Naive B cell (primary cell): ENCODE measurements at regions not wholly inside any gene's neighbourhood (a gene's known extent, or its start where the extent isn't known, plus 50 kb on each side); places are given as distances from the start of the nearest gene placed in this dataset.

ENCODE experiments used
- ATAC-seq, 2 donors: fragments of 150-1000 bp; cut with Tn5 transposase; 2 replicates each; pipeline ENCODE4 v1.10.0; 2021; ENCODE audit warnings: low read depth in 2 of 2, mild to moderate bottlenecking in 2 of 2, moderate library complexity in 2 of 2
- DNase-seq: peaks from one replicate; pipeline ENCODE4 v3.0.0; 2022
- H3K27ac Mint-ChIP-seq, 6 donors: one replicate each; pipeline ENCODE4 v1.8.0; 2020 to 2022; ENCODE audit warnings: mild to moderate bottlenecking in 6 of 6, mixed read lengths in 6 of 6, moderate library complexity in 5 of 6, inconsistent platforms in 2 of 6
- H3K27me3 Mint-ChIP-seq, 3 donors: one replicate each; pipeline ENCODE4 v1.8.0; 2021 to 2022; ENCODE audit warnings: mixed read lengths in 3 of 3, mild to moderate bottlenecking in 1 of 3
- H3K36me3 Mint-ChIP-seq, 2 donors: one replicate each; pipeline ENCODE4 v1.8.0; 2020 to 2022; ENCODE audit warnings: mixed read lengths in 2 of 2, inconsistent platforms in 1 of 2, mild to moderate bottlenecking in 1 of 2
- H3K4me1 Mint-ChIP-seq, 3 donors: one replicate each; pipeline ENCODE4 v1.8.0; 2020 to 2022; ENCODE audit warnings: mixed read lengths in 3 of 3, inconsistent platforms in 1 of 3, mild to moderate bottlenecking in 1 of 3, moderate library complexity in 1 of 3
- H3K4me3 Mint-ChIP-seq, 8 donors: one replicate each; pipeline ENCODE4 v1.8.0; 2020 to 2022; ENCODE audit warnings: mild to moderate bottlenecking in 8 of 8, mixed read lengths in 8 of 8, moderate library complexity in 8 of 8, inconsistent platforms in 2 of 8
- H3K9me3 Mint-ChIP-seq, 7 donors: one replicate each; pipeline ENCODE4 v1.8.0; 2020 to 2022; ENCODE audit warnings: mixed read lengths in 7 of 7, mild to moderate bottlenecking in 5 of 7, inconsistent platforms in 2 of 7, moderate library complexity in 1 of 7

- Mint-ChIP-seq H3K27me3 (no peaks in the 10 kb centered on the region), H3K36me3 (no peaks in the 10 kb centered on the region), H3K4me1 (peaks cover 12 to 15% (median 14%) of the 10 kb centered on the region in 3 donors), H3K9me3 (no peaks in the 10 kb centered on the region), H3K27ac (no peak overlapping the region), H3K4me3 (no peak overlapping the region)
- DNase-seq (no peak), ATAC-seq (no peak)
These were observed 68.2 kb upstream of the AHR start for GRCh38 chr7:17230099-17230807.

DNA sequence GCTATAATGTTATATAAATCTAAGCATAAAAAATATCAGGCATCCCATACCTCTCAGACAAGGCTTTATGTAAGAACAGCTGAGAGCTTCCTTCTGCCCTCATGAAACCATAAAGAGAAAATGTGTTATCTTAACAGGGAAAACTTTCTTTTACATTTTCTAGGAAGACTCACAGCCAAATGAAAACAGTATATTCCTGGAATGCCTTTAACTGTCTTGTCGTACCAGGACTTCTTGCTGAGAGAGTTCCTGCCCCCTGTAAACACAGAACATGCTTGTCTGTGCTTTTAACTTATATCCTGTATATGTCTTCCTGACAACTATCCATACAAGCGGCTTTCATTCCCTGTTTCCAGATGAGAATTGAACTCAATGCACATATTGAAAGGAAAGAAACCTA lies 64.8 kb upstream of the AHR start:
- H3K27ac Mint-ChIP-seq, result peak overlapping the region in 3 of 6 donors; percentile 87 to 95 (median 90)
- no peak for DNase-seq
- no peak overlapping the region for H3K4me3 Mint-ChIP-seq
- peaks cover 0 to 6% (median 0%) of the 10 kb centered on the region in 7 donors for H3K9me3 Mint-ChIP-seq
- no peaks in the 10 kb centered on the region for H3K36me3 Mint-ChIP-seq
- ATAC-seq, result no peak
- no peaks in the 10 kb centered on the region for H3K27me3 Mint-ChIP-seq
- peaks cover 15 to 20% (median 16%) of the 10 kb centered on the region in 3 donors for H3K4me1 Mint-ChIP-seq

DNA sequence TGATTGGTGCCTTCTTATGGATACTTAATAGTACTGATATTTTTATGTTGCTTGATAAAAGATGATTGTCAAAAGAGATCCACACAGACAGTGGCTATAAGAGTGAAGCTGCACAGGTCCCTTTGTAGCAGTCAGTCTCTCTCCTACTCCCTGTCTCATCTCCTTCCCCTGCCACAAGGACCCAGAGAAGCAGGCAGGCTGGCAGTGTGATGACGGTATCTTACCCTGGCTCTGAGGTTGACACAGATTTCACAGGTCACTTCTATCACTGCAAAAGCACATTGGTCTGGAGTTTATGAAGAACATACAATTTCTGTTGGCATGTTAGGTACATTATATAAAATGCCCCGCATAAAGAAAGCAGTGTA lies 64.4 kb upstream of the AHR start:
- peak overlapping the region in 5 of 6 donors; percentile 1 to 95 (median 87) for H3K27ac Mint-ChIP-seq
- peaks cover 0 to 6% (median 0%) of the 10 kb centered on the region in 7 donors for H3K9me3 Mint-ChIP-seq
- peak overlapping the region; percentile 4 to 68 (median 48) for H3K4me3 Mint-ChIP-seq
- no peaks in the 10 kb centered on the region for H3K36me3 Mint-ChIP-seq
- no peaks in the 10 kb centered on the region for H3K27me3 Mint-ChIP-seq
- ATAC-seq, result peak; percentile 21 to 37
- peaks cover 15 to 20% (median 16%) of the 10 kb centered on the region in 3 donors for H3K4me1 Mint-ChIP-seq
- no peak for DNase-seq

- DNase-seq, result peak; percentile 43
- peak overlapping the region; percentile 17 to 95 (median 75) for H3K27ac Mint-ChIP-seq
- peaks cover 0 to 6% (median 0%) of the 10 kb centered on the region in 7 donors for H3K9me3 Mint-ChIP-seq
- H3K4me3 Mint-ChIP-seq, result peak overlapping the region; percentile 4 to 68 (median 52)
- H3K36me3 Mint-ChIP-seq, result no peaks in the 10 kb centered on the region
- peaks cover 15 to 20% (median 16%) of the 10 kb centered on the region in 3 donors for H3K4me1 Mint-ChIP-seq
- no peaks in the 10 kb centered on the region for H3K27me3 Mint-ChIP-seq
- peak; percentile 92 to 93 for ATAC-seq
These were observed 63.9 kb upstream of the AHR start for GRCh38 chr7:17234398-17235031.

DNA sequence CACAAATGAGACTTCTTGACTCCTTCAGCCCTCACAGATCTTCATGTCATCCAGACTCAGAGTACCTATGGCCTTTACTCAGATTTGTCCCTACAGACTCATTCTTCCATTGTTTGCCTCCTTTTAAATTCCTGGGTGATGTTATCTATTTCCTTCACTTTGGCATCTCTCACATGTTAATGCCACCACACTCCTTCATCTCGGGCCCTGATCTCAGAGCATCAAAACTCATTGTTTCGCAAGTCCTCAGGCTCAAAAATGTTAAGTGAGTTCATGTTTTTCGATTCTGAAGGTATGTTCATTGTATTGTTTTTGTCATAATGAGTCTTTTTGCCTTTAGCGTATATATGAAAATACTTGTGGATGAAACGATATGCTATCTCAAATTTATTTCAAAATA lies 62.3 kb upstream of the AHR start:
- Mint-ChIP-seq H3K36me3 (no peaks in the 10 kb centered on the region), H3K27me3 (no peaks in the 10 kb centered on the region), H3K4me1 (peaks cover 15 to 20% (median 16%) of the 10 kb centered on the region in 3 donors), H3K4me3 (peak overlapping the region in 1 of 8 donors; percentile 1), H3K9me3 (peaks cover 0 to 6% (median 0%) of the 10 kb centered on the region in 7 donors), H3K27ac (peak overlapping the region in 2 of 6 donors; percentile 19 to 74)
- ATAC-seq, result no peak
- DNase-seq, result no peak

DNA sequence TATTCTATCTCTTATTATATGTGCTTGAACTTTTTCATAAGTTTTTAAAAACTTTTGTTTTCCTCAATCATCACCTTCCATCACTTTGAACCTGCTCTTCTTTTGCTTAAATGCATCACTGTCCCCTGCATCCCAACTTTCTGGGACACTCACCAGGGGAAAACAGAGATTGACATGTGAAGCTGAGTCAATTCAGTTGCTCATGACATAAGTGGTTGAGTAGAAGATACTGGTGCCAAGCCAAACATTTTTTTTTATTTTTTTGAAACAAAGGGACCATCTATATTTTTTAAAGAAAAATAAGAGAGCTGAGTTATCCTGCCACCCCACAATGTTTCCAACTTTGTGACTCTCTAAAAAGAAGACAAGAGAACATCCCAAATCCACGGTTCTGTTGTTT lies 61.8 kb upstream of the AHR start:
- H3K27me3 Mint-ChIP-seq, result no peaks in the 10 kb centered on the region
- no peak for ATAC-seq
- H3K27ac Mint-ChIP-seq, result peak overlapping the region in 1 of 6 donors; percentile 74
- DNase-seq, result no peak
- H3K9me3 Mint-ChIP-seq, result peaks cover 0 to 6% (median 0%) of the 10 kb centered on the region in 7 donors
- no peak overlapping the region for H3K4me3 Mint-ChIP-seq
- H3K4me1 Mint-ChIP-seq, result peaks cover 15 to 20% (median 16%) of the 10 kb centered on the region in 3 donors
- no peaks in the 10 kb centered on the region for H3K36me3 Mint-ChIP-seq

- ATAC-seq (no peak), DNase-seq (no peak)
- H3K27ac Mint-ChIP-seq, result no peak overlapping the region
- H3K36me3 Mint-ChIP-seq, result no peaks in the 10 kb centered on the region
- no peaks in the 10 kb centered on the region for H3K27me3 Mint-ChIP-seq
- peaks cover 0 to 6% (median 0%) of the 10 kb centered on the region in 7 donors for H3K9me3 Mint-ChIP-seq
- peaks cover 11 to 15% (median 13%) of the 10 kb centered on the region in 3 donors for H3K4me1 Mint-ChIP-seq
- no peak overlapping the region for H3K4me3 Mint-ChIP-seq
These were observed 59.4 kb upstream of the AHR start for GRCh38 chr7:17239046-17239445.

GRCh38 chr7:17239683-17240521 lies 58.5 kb upstream of the AHR start:
- Mint-ChIP-seq H3K9me3 (peaks cover 0 to 6% (median 0%) of the 10 kb centered on the region in 7 donors), H3K4me3 (no peak overlapping the region), H3K27me3 (no peaks in the 10 kb centered on the region), H3K36me3 (no peaks in the 10 kb centered on the region), H3K27ac (no peak overlapping the region), H3K4me1 (peaks cover 5 to 8% (median 7%) of the 10 kb centered on the region in 3 donors)
- ATAC-seq (no peak), DNase-seq (no peak)

DNA sequence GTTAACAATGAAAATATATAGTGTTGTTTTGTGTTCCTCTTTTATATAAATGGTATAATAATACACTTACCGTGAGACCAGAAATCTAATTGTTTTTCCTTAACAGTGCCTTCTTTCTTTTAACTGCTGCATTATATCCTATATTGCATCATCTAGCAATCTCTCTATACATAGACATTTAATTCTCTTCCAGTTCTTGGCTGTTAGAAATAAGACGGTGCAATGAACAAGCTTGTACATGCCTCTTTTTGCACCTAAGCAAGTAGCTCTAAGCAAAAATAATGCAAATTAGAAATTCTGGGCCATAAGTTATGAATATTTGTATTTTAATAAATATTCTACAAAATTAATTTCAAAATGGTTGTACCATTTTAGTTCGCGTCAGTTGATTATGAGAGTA lies 55.9 kb upstream of the AHR start:
- Mint-ChIP-seq H3K36me3 (no peaks in the 10 kb centered on the region), H3K4me3 (no peak overlapping the region), H3K9me3 (no peaks in the 10 kb centered on the region), H3K4me1 (no peaks in the 10 kb centered on the region), H3K27ac (no peak overlapping the region), H3K27me3 (no peaks in the 10 kb centered on the region)
- no peak for DNase-seq
- ATAC-seq, result no peak

GRCh38 chr7:17244786-17245185 lies 53.7 kb upstream of the AHR start:
- no peaks in the 10 kb centered on the region for H3K9me3 Mint-ChIP-seq
- H3K4me1 Mint-ChIP-seq, result no peaks in the 10 kb centered on the region
- H3K27ac Mint-ChIP-seq, result no peak overlapping the region
- no peaks in the 10 kb centered on the region for H3K27me3 Mint-ChIP-seq
- no peak overlapping the region for H3K4me3 Mint-ChIP-seq
- ATAC-seq (no peak), DNase-seq (no peak)
- no peaks in the 10 kb centered on the region for H3K36me3 Mint-ChIP-seq

GRCh38 chr7:17247357-17247756 lies 51.1 kb upstream of the AHR start:
- Mint-ChIP-seq H3K27ac (peak overlapping the region in 1 of 6 donors; percentile 54), H3K4me1 (no peaks in the 10 kb centered on the region), H3K4me3 (no peak overlapping the region), H3K9me3 (peaks cover 0 to 3% (median under 1%) of the 10 kb centered on the region in 7 donors), H3K36me3 (no peaks in the 10 kb centered on the region), H3K27me3 (no peaks in the 10 kb centered on the region)
- no peak for DNase-seq
- no peak for ATAC-seq

DNA sequence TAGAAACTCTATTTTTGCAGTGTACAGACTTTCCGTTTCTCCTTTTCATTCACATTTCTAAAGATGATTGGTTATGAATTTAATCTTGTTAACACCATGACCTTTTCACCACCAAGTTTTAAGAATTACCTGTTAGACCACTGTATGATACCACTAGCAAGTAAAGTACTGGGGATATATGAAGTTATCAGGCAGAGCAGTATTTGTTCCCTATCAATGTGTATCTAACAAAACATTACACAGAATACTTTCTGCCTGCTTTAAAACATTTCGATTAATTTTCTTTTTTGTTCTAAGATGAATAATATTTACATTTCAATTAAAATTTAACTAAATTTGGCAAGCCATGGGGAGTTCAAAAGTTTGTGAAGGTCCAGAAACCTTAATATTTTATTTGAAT lies 49.9 kb upstream of the AHR start:
- ATAC-seq, result no peak
- H3K4me1 Mint-ChIP-seq, result no peaks in the 10 kb centered on the region
- no peaks in the 10 kb centered on the region for H3K27me3 Mint-ChIP-seq
- H3K36me3 Mint-ChIP-seq, result no peaks in the 10 kb centered on the region
- no peak overlapping the region for H3K4me3 Mint-ChIP-seq
- no peak overlapping the region for H3K27ac Mint-ChIP-seq
- no peak for DNase-seq
- H3K9me3 Mint-ChIP-seq, result peaks cover 0 to 15% (median 6%) of the 10 kb centered on the region in 7 donors
